Neuronal stem cell (in vitro differentiated cells): ENCODE measurements at regions not wholly inside any gene's neighbourhood (a gene's known extent, or its start where the extent isn't known, plus 50 kb on each side); places are given as distances from the start of the nearest gene placed in this dataset.

Experiments
- DNase-seq: peaks from one replicate; pipeline ENCODE4 v3.0.0-alpha.2; 2013; ENCODE audit warnings: low spot score
- H2AFZ ChIP-seq: one replicate; pipeline ENCODE4 v1.6.1; 2013; ENCODE audit warnings: mild to moderate bottlenecking, low read length, inconsistent platforms
- H2AK5ac ChIP-seq: 2 replicates; pipeline ENCODE4 v1.6.1; 2013; ENCODE audit warnings: low read depth, mild to moderate bottlenecking, inconsistent platforms, low read length, moderate library complexity, mixed read lengths
- H2BK120ac ChIP-seq: 2 replicates; pipeline ENCODE4 v1.6.1; 2013; ENCODE audit warnings: low read depth, mild to moderate bottlenecking, inconsistent platforms, low read length, moderate library complexity, mixed read lengths
- H2BK12ac ChIP-seq: one replicate; pipeline ENCODE4 v1.6.1; 2013; ENCODE audit warnings: low read length, inconsistent platforms
- H2BK15ac ChIP-seq: 2 replicates; pipeline ENCODE4 v1.6.1; 2013; ENCODE audit warnings: mild to moderate bottlenecking, low read length, inconsistent platforms, mixed read lengths
- H2BK5ac ChIP-seq: one replicate; pipeline ENCODE4 v1.6.1; 2013; ENCODE audit warnings: inconsistent platforms, mild to moderate bottlenecking, low read length, moderate library complexity
- H3K14ac ChIP-seq: one replicate; pipeline ENCODE4 v1.6.1; 2013; ENCODE audit warnings: low read length, inconsistent platforms
- H3K18ac ChIP-seq: 2 replicates; pipeline ENCODE4 v1.6.1; 2013; ENCODE audit warnings: low read length, inconsistent platforms
- H3K23ac ChIP-seq: 2 replicates; pipeline ENCODE4 v1.6.1; 2013; ENCODE audit warnings: low read depth, mild to moderate bottlenecking, mixed read lengths, low read length, inconsistent platforms; ENCODE audit not compliant: poor library complexity
- H3K27ac ChIP-seq: replicated peaks from 3 replicates; pipeline ENCODE4 v1.5.1; 2013; ENCODE audit warnings: low read length, inconsistent platforms
- H3K27me3 ChIP-seq, 3 experiments: 2 replicates each; pipeline ENCODE4 v1.6.1; 2013; ENCODE audit warnings: low read length in 3 of 3, mild to moderate bottlenecking in 2 of 3, inconsistent platforms in 1 of 3, low read depth in 1 of 3, mixed read lengths in 1 of 3, moderate library complexity in 1 of 3; ENCODE audit not compliant: control insufficient read depth in 3 of 3, insufficient read depth in 3 of 3
- H3K36me3 ChIP-seq, 2 donors: replicated peaks in 1 of 2; 2 replicates each; pipeline ENCODE4 v1.6.1; 2013; ENCODE audit warnings: low read length in 2 of 2; ENCODE audit not compliant: control insufficient read depth in 2 of 2, insufficient read depth in 2 of 2
- H3K4ac ChIP-seq: 2 replicates; pipeline ENCODE4 v1.6.1; 2013; ENCODE audit warnings: inconsistent platforms, mild to moderate bottlenecking, low read length, moderate library complexity
- H3K4me1 ChIP-seq, 2 donors: 1 replicate in 1 of 2; 2 replicates in 1 of 2; pipeline ENCODE4 v1.6.1; 2013; ENCODE audit warnings: low read length in 2 of 2, low read depth in 1 of 2; ENCODE audit not compliant: control insufficient read depth in 2 of 2, insufficient read depth in 1 of 2
- H3K4me2 ChIP-seq: one replicate; pipeline ENCODE4 v1.6.1; 2013; ENCODE audit warnings: mild to moderate bottlenecking, low read length, inconsistent platforms; ENCODE audit not compliant: insufficient read depth, poor library complexity, severe bottlenecking
- H3K4me3 ChIP-seq, 2 donors: 2 replicates each; pipeline ENCODE4 v1.5.1; 2013; ENCODE audit warnings: low read length in 2 of 2, mild to moderate bottlenecking in 2 of 2, inconsistent platforms in 1 of 2, moderate library complexity in 1 of 2
- H3K79me1 ChIP-seq: one replicate; pipeline ENCODE4 v1.6.1; 2013; ENCODE audit warnings: low read depth, mild to moderate bottlenecking, inconsistent platforms, low read length, moderate library complexity
- H3K9ac ChIP-seq: one replicate; pipeline ENCODE4 v1.6.1; 2013; ENCODE audit warnings: mild to moderate bottlenecking, low read depth, low read length, inconsistent platforms; ENCODE audit not compliant: poor library complexity
- H3K9me3 ChIP-seq, 2 donors: replicated peaks in 1 of 2; 2 replicates each; pipeline versions ENCODE3 to v1.6.1; 2013; ENCODE audit warnings: low read length in 2 of 2, mild to moderate bottlenecking in 2 of 2, inconsistent platforms in 1 of 2, low read depth in 1 of 2, mixed read lengths in 1 of 2, moderate library complexity in 1 of 2; ENCODE audit not compliant: control insufficient read depth in 2 of 2, insufficient read depth in 1 of 2
- H4K8ac ChIP-seq: one replicate; pipeline ENCODE4 v1.6.1; 2013; ENCODE audit warnings: low read depth, mild to moderate bottlenecking, inconsistent platforms, low read length, moderate library complexity
- H4K91ac ChIP-seq: one replicate; pipeline ENCODE4 v1.6.1; 2013; ENCODE audit warnings: low read length, low read depth, mild to moderate bottlenecking, inconsistent platforms; ENCODE audit not compliant: poor library complexity
- WGBS, 2 donors: extraction: QIAGEN DNeasy Blood & Tissue Kit; methylation state at CpG; one replicate each; pipeline ENCODE4 v1.1.7; 2013; ENCODE audit warnings: missing lambda C conversion rate in 2 of 2, mixed read lengths in 1 of 2; ENCODE audit not compliant: insufficient read length in 2 of 2, insufficient replicate concordance in 1 of 2; ENCODE audit errors: extremely low coverage in 2 of 2; 5-methylcytosine and 5-hydroxymethylcytosine counted together

- Histone ChIP-seq H3K9ac (no peak overlapping the region), H2AFZ (no peak overlapping the region), H3K27ac (no peak overlapping the region), H3K23ac (no peak overlapping the region), H4K8ac (no peak overlapping the region), H3K4ac (no peak overlapping the region), H3K79me1 (no peaks in the 10 kb centered on the region), H3K14ac (no peak overlapping the region), H3K36me3 (no peaks in the 10 kb centered on the region), H3K18ac (no peak overlapping the region), H3K4me1 (peaks cover 2 to 10% of the 10 kb centered on the region in 2 donors), H3K4me2 (no peak overlapping the region), H3K9me3 (no peaks in the 10 kb centered on the region), H2BK15ac (no peak overlapping the region), H2BK5ac (no peak overlapping the region), H4K91ac (no peak overlapping the region), H3K4me3 (no peak overlapping the region), H2BK12ac (no peak overlapping the region), H2AK5ac (no peak overlapping the region), H2BK120ac (no peak overlapping the region), H3K27me3 (no peaks in the 10 kb centered on the region)
- no CpG with 5 or more reads among the region's 1 CpG for WGBS, 2 donors
- no peak for DNase-seq
Observed at GRCh38 chr6:22899426-22899825, 330.1 kb downstream of the HDGFL1 start.

- H2BK5ac ChIP-seq, result no peak overlapping the region
- H3K27me3 ChIP-seq, result no peaks in the 10 kb centered on the region
- H3K23ac ChIP-seq, result no peak overlapping the region
- H2AFZ ChIP-seq, result no peak overlapping the region
- no peak overlapping the region for H3K4me3 ChIP-seq
- no peaks in the 10 kb centered on the region for H3K36me3 ChIP-seq
- no peak overlapping the region for H3K27ac ChIP-seq
- H2BK120ac ChIP-seq, result no peak overlapping the region
- no CpG with 5 or more reads among the region's 3 CpGs for WGBS, 2 donors
- no peak overlapping the region for H3K4ac ChIP-seq
- no peak overlapping the region for H4K8ac ChIP-seq
- H3K9ac ChIP-seq, result no peak overlapping the region
- no peak overlapping the region for H3K14ac ChIP-seq
- no peaks in the 10 kb centered on the region for H3K79me1 ChIP-seq
- no peak overlapping the region for H3K18ac ChIP-seq
- no peaks in the 10 kb centered on the region for H3K9me3 ChIP-seq
- H3K4me1 ChIP-seq, result no peaks in the 10 kb centered on the region
- DNase-seq, result no peak
- H4K91ac ChIP-seq, result no peak overlapping the region
- H2BK12ac ChIP-seq, result no peak overlapping the region
- H3K4me2 ChIP-seq, result no peak overlapping the region
- no peak overlapping the region for H2AK5ac ChIP-seq
- no peak overlapping the region for H2BK15ac ChIP-seq
Observed at GRCh38 chr6:22903826-22904225, 334.5 kb downstream of the HDGFL1 start.

- no peak overlapping the region for H2BK15ac ChIP-seq
- H3K18ac ChIP-seq, result no peak overlapping the region
- no peaks in the 10 kb centered on the region for H3K27me3 ChIP-seq
- H3K23ac ChIP-seq, result no peak overlapping the region
- H3K36me3 ChIP-seq, result no peaks in the 10 kb centered on the region
- H3K14ac ChIP-seq, result no peak overlapping the region
- no peak overlapping the region for H3K4me2 ChIP-seq
- H2BK120ac ChIP-seq, result no peak overlapping the region
- H4K91ac ChIP-seq, result no peak overlapping the region
- no peaks in the 10 kb centered on the region for H3K4me1 ChIP-seq
- no peak overlapping the region for H3K4ac ChIP-seq
- H2BK12ac ChIP-seq, result no peak overlapping the region
- no peaks in the 10 kb centered on the region for H3K79me1 ChIP-seq
- DNase-seq, result no peak
- no peak overlapping the region for H4K8ac ChIP-seq
- no CpG with 5 or more reads among the region's 5 CpGs for WGBS, 2 donors
- no peak overlapping the region for H3K9ac ChIP-seq
- H2AK5ac ChIP-seq, result no peak overlapping the region
- H3K4me3 ChIP-seq, result no peak overlapping the region
- H3K9me3 ChIP-seq, result no peaks in the 10 kb centered on the region
- no peak overlapping the region for H3K27ac ChIP-seq
- H2BK5ac ChIP-seq, result no peak overlapping the region
- H2AFZ ChIP-seq, result no peak overlapping the region
Observed at GRCh38 chr6:22904431-22904830, 335.1 kb downstream of the HDGFL1 start.

GRCh38 chr6:22906091-22906549 is 336.8 kb downstream of the HDGFL1 start:
- no peak overlapping the region for H3K4ac ChIP-seq
- H3K9me3 ChIP-seq, result no peaks in the 10 kb centered on the region
- H3K23ac ChIP-seq, result no peak overlapping the region
- H4K91ac ChIP-seq, result no peak overlapping the region
- H3K14ac ChIP-seq, result no peak overlapping the region
- no peak overlapping the region for H2BK15ac ChIP-seq
- no peak overlapping the region for H2AK5ac ChIP-seq
- H3K27me3 ChIP-seq, result no peaks in the 10 kb centered on the region
- DNase-seq, result no peak
- no peak overlapping the region for H3K9ac ChIP-seq
- no peak overlapping the region for H3K4me2 ChIP-seq
- no peaks in the 10 kb centered on the region for H3K36me3 ChIP-seq
- H3K27ac ChIP-seq, result no peak overlapping the region
- WGBS, 2 donors, result 100% methylated on average over 1 of the region's 3 CpGs; no CpG with 5 or more reads in 1 of the 2 donors
- no peaks in the 10 kb centered on the region for H3K79me1 ChIP-seq
- no peak overlapping the region for H4K8ac ChIP-seq
- no peak overlapping the region for H2AFZ ChIP-seq
- H2BK120ac ChIP-seq, result no peak overlapping the region
- H2BK5ac ChIP-seq, result no peak overlapping the region
- H2BK12ac ChIP-seq, result no peak overlapping the region
- H3K4me1 ChIP-seq, result no peaks in the 10 kb centered on the region
- no peak overlapping the region for H3K4me3 ChIP-seq
- H3K18ac ChIP-seq, result no peak overlapping the region
